ENCODE measurements at regions not wholly inside any gene's neighbourhood (a gene's known extent, or its start where the extent isn't known, plus 50 kb on each side); places are given as distances from the start of the nearest gene placed in this dataset.
"Not testable (repeated sequence)": the region's sequence is repeated elsewhere in the genome, so short reads cannot be mapped to it uniquely, and the experiment has no call there.

DNA sequence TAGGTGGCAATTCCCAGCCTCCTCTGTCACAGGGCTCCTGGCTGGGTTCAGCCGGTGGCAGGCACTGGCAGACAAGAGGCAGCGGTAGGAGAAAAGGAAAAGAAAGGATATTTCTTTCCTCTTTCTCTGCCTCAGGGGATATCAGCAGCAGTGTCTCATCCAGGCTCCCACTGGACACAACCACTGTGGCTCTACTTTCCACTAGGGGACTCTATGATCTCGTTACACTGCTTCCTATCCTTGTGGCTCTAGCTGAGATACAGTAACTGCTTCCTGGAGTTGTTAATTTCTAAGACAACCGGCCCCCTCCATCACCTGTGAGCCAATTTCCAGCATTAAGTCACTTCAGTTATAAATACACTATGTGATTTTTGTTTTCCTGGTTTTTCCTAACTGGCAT lies 102.0 kb upstream of the LRFN2 start:
- no peak for DNase-seq (ENCODE audit: low read depth)

DNA sequence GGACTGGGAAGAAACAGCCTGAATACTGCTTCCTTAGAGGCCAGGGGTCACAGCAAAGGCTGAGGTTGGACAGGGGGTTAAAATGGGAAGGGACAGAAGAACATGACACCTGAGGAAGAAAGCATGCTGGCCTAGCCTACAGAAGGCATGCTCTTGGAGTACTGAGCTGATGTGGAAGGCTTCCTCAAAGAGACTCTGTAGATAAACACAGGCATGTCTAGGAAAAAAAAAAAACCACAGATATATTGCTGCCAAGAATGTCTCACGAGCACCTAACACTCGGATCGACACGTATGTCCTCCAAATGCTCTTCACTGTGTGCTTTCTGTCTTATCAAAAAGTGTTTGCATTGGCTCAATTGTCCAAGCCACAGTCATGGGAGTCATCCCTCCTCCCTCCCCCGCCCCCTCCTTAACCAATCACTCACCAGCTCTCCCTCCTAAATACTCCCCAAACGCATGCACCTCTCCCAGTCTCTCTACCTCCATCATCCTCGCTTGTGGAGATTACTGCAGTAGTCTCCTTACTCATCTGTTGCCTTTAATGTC lies 101.1 kb upstream of the LRFN2 start:
- DNase-seq (ENCODE audit: low read depth), result peak; percentile 2

DNA sequence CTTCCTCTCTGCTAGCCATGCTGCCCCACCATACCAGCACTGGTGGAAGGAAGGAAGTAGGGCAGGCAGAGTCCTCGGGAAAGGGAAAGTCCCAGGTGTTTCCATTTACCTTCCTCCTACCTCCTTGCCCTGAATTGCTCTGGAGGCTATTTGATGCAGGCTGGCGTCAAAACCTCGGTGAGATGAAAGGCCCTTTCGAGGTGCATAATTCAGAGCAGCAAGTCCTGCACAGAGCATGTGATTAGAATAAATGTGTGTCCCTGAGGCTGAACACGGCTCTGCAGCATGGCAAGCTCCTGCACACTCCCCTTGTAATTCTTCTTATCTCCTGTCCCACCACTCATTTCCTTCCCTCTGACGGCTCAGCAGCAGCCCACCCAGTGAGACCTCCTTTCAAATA lies 98.7 kb upstream of the LRFN2 start:
- DNase-seq (ENCODE audit: low read depth), result no peak

DNA sequence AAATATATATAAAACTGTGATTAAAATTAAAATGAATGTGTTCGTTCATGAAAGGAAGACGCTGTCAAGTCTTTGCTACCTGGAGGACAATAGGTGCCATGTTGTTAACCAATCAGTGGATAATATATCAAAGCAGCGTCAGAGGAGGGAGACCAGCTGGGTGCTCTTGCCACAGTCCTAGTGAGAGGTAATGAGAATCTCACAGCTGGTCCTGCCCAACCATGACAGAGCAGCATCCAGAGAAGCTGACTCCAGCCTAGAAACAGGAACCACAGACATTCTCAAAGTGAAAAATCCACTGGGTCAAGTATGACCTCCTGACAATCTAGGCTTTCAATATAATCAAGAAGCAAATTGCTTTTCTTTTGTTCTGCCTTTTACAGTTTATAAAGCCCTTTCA lies 94.5 kb upstream of the LRFN2 start:
- no peak for DNase-seq (ENCODE audit: low read depth)

DNA sequence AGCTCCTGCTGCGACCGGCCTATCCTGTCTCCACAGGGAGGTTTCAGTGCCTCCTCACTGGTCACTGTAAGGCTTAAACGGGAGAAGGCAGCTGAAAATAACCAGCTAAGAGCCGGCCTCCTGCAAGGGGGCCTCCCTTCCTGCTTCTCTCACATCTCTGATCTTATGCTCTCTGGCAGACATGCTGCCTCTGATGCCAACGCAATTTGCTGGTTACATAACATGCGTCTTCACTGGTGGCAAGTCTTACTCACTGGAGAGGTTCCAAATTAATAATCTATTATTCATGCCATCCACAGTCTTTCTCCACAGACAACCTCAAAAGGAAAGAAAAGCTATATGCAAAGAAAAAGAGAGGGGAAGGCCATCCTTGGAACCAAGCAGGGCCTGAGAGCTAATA lies 91.8 kb upstream of the LRFN2 start:
- DNase-seq (ENCODE audit: low read depth), result no peak

DNA sequence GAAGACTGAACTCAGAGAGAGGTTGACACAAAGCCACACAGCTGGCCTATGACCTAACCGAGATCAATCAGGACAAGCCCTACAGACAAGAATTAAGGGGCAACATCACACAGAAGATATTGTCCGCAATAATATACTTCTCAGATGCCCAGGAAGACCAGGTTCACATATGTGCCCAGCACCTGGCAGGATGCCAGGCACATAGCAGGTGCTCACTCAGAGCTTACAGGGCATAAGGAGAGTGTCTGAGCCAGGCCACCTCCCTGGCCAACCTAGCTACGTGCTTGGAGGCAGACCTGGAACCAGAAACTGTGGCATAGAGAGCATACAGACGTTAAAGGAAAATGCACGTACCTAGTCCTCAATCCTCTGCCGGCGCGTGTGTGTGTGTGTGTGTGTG lies 87.0 kb upstream of the LRFN2 start:
- no peak for DNase-seq (ENCODE audit: low read depth)

DNA sequence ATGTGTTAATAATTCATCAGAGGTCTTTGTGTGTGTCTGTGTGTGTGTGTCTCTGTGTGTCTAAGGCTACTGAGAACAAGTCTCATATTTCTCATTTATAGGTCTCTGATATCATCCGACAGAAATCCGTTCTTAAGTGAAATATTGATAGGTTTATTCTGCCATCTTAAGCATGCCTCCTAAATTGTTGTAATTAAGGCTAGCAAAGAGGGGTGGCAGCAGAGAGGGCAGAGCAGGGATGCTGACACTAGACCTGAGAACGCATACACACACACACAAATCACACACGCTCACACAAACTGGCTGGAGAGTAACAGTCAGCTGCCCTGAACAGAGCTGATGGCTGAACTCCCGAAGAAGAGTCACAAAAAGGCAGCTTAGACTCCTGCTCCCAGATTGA lies 84.9 kb upstream of the LRFN2 start:
- no peak for DNase-seq (ENCODE audit: low read depth)

DNA sequence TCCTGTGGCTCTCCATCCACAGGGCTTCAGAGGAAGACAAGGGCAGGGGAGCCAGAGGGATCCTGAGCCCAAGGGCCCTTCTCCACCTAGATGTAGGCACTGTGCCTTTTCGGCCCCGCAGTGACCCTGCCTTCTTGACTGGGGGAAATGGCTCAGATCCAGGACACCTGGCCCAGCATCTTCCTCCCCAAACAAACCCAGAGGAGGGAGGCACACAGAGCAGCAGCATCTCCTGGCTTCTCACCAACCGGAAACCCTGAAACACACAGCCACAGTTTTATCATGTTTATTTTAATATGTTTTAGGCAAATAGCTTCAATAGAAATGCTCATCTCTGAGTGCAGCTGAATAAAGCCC lies 84.5 kb upstream of the LRFN2 start:
- DNase-seq (ENCODE audit: low read depth), result no peak

DNA sequence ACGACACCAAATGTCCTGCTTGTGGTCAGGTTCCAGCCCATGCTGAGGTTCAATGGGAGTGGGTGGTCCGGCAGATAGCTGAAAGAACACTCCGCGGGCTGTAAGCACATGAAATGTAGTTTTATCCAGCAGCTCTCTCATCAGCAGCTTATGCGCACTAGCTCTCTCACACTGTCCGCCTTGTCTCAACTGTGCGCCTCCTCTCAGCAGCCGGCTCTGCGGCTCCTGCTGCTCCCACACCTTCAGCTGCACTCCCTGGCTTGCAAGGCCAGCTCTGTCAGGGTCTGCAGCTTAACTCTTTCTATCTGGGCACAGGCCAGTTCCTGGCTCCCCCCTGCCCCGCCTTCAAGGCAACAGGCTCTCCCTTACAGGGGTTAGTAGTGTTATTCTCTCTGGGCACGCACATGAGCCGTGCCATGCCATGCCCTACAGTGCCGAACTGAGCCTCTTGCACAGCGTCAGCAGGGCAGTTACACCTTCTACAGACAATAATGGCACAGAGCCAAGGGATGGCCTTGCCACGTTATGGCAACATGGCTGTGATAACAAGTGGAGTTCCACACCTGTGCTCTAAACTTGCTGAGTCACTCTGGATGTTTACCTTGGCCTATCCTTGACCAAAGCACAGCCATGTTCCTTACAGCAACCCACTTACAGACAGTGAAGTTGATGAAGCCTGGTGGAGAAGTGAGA lies 84.0 kb upstream of the LRFN2 start:
- no peak for DNase-seq (ENCODE audit: low read depth)

DNA sequence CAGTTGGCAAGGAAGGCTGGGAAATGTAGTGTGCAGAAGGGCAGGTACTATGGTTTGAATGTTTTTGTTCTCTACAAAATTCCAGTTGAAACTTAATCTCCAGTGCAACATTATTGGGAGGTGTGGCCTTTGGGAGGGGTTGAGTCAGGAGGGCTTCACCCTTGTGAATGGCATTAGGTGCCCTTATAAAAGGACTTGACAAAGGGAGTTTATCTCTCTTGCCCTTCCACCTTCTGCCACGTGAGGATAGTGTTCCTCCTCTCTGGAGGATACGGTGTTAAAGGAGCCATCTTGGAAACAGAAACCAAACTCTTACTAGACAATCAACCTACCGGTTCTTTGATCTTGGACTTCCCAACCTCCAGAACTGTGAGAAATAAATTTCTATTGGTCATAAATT lies 82.2 kb upstream of the LRFN2 start:
- DNase-seq (ENCODE audit: low read depth), result no peak

DNA sequence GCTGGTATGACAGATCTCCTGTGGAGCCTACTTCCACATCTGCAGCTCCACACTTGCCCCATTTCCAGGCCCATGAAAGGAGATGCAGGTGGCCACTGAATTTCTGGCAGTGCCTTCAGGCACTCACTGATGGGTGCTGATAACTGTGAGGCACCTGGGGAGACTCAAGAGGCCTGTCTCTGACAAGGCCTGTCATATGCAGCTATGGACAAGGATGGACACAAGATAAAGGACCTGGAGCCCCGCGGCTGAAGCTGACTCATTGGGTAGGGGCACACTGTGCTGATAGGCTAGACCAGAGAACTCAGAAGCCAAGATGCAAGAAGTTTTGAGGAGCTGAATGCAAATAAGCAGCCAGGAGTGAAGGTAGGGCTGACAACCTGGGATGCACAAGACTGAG lies 81.0 kb upstream of the LRFN2 start:
- DNase-seq (ENCODE audit: low read depth), result no peak

DNA sequence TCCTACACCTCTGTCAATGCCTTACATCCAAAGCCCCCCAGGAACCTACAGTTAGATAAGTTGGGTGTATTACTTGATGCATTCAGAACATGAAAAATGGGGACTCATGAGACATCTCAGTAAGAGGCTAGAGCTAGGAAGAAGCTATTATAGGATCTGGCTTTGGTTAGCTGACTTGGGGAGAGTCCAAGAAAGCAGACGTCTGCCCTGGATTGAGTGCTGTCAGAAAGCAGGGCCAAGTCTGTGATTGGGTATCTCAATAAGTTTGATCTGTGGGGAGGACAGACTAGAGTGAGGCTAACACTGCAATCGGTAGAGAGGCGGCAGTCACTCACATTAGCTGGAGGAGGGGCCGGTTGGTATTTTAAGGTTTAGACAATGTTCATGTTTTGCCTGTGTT lies 79.4 kb upstream of the LRFN2 start:
- DNase-seq (ENCODE audit: low read depth), result no peak

DNA sequence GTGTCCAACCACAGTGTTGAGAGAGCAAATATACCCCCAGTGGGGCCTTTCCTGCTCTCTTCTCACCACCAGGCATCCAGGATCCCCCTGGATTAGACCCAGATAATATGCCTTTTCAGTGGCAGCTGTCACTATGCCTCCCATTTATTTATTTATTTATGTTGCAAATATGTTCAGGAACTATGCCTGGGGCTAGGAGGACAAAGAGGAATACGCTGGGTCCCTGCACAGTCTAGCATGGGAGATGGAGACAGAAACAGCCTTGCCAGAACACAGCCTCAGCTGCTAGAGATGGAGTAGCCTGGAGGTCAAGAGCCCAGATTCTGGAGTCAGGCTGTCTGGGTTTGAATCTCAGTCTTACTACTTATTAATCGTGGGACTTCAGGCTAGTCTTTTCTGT lies 74.6 kb upstream of the LRFN2 start:
- DNase-seq (ENCODE audit: low read depth), result no peak

DNA sequence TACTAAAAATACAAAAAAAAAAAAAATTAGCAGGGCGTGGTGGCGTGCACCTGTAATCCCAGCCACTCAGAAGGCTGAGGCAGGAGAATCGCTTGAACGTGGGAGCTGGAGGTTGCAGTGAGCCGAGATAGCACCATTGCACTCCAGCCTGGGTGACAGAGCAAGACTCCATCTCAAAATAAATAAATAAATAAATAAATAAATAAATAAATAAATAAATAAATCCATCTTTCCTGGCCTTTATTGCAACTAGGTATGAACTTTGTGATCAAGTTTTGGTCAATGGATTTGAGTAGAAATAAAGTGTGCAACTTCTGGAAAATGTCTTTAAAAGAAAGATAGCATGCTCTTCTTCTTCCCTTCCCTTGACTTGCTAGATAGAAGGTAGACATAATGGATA lies 69.6 kb upstream of the LRFN2 start:
- DNase-seq (ENCODE audit: low read depth), result not testable (repeated sequence)

DNA sequence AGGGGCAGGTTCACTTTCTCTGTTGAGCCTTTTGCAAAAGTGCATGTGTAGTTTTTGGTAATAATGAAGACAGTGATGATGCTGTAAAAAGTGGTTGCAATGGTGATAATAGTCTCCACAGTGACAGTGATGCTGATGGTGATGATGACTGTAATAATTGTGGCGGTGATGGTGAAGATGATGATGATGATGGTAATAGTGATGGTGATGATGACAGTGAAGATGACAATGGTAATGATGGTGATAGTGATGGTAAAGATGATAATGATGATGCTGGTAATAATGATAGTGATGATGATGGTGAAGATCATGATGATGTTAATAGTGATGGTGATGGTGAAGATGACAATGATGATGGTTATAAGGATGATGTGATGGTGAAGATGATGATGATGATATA lies 67.7 kb upstream of the LRFN2 start:
- no peak for DNase-seq (ENCODE audit: low read depth)

DNA sequence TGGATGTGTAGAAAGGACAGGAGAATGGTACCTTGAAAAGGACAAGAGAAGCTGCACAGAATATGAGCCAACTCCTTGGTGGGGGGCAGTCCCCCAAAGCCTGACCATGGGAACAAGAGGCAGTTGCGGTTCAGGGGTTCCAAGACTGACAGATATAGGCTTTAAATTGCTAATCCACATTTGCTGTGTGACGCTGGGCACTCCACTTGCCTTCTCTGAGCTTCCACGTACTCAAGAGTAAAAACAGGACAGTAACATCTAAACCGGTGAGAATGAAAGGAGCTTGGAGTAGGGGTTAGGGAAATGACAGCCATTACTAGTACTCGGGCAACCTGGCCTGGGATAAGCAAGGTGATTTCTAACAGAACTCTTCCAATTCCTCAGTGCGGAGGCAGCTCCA lies 57.9 kb upstream of the LRFN2 start:
- no peak for DNase-seq (ENCODE audit: low read depth)

DNA sequence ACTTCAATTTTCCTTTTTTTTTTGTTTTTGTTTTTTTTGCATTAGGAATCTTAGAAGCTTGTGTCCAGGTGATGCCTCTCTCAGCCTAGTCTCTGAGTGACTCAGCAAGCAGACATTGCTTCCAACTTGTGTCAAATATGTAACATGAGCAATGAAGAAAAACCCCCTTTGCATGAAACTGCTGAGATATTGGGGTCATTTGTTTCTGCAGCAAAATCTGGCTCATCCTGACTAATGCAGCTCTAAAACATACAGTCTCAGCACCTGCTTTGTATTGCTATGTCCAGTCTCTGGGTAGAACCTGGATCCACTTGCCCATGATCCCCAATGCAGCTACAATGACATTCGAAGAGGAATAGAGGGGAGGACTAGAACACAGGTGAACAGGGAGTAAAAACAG lies 55.7 kb upstream of the LRFN2 start:
- DNase-seq (ENCODE audit: low read depth), result no peak

DNA sequence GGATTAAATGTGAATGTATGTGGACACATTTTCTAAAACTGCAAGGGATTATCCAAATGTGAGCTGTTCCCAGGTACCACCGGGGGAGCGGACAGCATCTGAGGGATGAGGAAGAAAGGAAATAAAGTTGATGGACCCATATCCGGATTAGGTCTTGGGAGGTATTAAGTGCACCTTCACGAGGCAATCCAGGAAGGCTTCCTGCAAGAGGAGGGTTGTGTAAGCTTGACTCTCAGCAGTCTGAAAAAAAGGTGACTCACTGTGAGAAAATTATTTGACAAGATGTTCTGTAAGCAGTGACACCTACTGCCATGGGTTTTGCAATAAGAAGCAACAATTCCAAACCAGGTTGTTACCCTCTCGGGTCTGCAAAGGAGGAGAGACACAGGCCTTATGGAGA lies 55.0 kb upstream of the LRFN2 start:
- no peak for DNase-seq (ENCODE audit: low read depth)

DNA sequence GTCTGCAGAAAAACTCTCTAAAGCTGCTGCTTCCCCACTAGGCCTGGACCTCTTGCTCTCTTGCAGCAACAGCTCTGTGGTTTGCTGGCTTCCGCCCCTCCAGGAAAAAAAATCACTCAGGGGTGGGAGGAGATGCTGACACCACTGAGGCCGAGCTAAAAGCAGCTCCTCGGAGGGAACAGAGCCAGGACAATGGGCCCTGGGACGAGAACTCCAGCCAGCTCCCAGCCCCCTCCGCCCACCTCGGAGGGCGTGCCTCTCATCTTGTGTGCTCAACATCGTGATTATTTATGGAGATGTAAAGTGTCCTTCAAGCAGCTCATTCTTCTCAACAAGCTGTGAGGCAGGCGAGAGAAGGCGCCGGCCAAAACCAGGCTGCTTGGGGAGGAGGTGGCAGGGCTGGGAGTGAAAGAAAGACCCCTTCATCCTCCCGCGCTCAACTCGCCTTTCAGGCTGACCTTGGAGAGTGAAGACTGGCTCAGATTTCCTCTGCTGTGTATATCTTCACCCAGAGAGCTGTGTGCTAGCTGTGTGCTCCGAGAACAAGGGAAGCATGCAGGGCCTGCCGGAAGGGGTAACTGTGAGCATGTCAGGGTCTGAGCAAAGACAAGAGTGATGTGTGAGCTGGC lies 53.5 kb upstream of the LRFN2 start:
- DNase-seq (ENCODE audit: low read depth), result no peak
